Natural killer cell treated with Interleukin-12 subunit alpha and Interleukin-12 subunit beta and Interleukin-15 and Interleukin-18, amount 100 ng/mL, for 72 hours (primary cell): ENCODE measurements at regions not wholly inside any gene's neighbourhood (a gene's known extent, or its start where the extent isn't known, plus 50 kb on each side); places are given as distances from the start of the nearest gene placed in this dataset.
"Not testable (repeated sequence)": the region's sequence is repeated elsewhere in the genome, so short reads cannot be mapped to it uniquely, and the experiment has no call there.

Experiments
- ATAC-seq, 2 donors: fragments of 150-1000 bp; cut with Tn5 transposase in 1 of 2; sonication (Bioruptor Pico), chemical (Tn5 transposase) in 1 of 2; 2 replicates each; pipeline ENCODE4 v1.10.0; 2021
- DNase-seq: peaks from one replicate; pipeline ENCODE4 v3.0.0; 2022; ENCODE audit warnings: low spot score
- H3K27ac Mint-ChIP-seq, 2 donors: 1 replicate in 1 of 2; 2 replicates in 1 of 2; pipeline ENCODE4 v1.8.0; 2022; ENCODE audit warnings: mixed read lengths in 2 of 2, mild to moderate bottlenecking in 1 of 2, moderate library complexity in 1 of 2
- H3K27me3 Mint-ChIP-seq, 2 donors: 1 replicate in 1 of 2; 2 replicates in 1 of 2; pipeline ENCODE4 v1.8.0; 2022; ENCODE audit warnings: mixed read lengths in 2 of 2
- H3K36me3 Mint-ChIP-seq: one replicate; pipeline ENCODE4 v1.8.0; 2022; ENCODE audit warnings: mixed read lengths
- H3K4me1 Mint-ChIP-seq, 2 donors: 1 replicate in 1 of 2; 2 replicates in 1 of 2; pipeline ENCODE4 v1.8.0; 2022; ENCODE audit warnings: low read depth in 2 of 2, mixed read lengths in 2 of 2, mild to moderate bottlenecking in 1 of 2
- H3K4me3 Mint-ChIP-seq: one replicate; pipeline ENCODE4 v1.8.0; 2022; ENCODE audit warnings: mixed read lengths
- H3K9me3 Mint-ChIP-seq: 2 replicates; pipeline ENCODE4 v1.8.0; 2022; ENCODE audit warnings: mixed read lengths

DNA sequence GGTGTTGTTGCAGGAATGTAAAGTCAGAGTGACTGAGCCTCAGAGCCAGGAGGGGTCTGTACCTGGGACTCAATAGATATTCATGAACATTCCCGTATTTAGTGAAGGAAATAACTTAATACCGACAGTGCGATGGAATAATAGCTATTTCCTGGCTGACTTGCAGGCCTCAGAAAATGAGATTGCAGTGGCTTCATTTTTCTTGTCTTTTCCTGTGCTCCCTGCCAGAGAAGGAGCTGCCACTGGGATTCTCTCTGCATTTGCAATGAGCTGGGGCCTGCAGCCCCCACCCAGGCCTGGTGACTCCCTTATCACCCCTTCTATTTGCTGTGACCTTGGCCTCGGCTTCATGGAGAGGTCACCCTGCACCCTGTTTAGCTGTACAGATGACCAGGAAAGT, 173.4 kb downstream of the MIAT start:
- ATAC-seq: no peak
- no peak for DNase-seq
- H3K4me3 Mint-ChIP-seq: no peak overlapping the region
- H3K27ac Mint-ChIP-seq: no peak overlapping the region
- H3K36me3 Mint-ChIP-seq: no peaks in the 10 kb centered on the region
- no peaks in the 10 kb centered on the region for H3K4me1 Mint-ChIP-seq
- no peaks in the 10 kb centered on the region for H3K9me3 Mint-ChIP-seq
- H3K27me3 Mint-ChIP-seq: no peaks in the 10 kb centered on the region

DNA sequence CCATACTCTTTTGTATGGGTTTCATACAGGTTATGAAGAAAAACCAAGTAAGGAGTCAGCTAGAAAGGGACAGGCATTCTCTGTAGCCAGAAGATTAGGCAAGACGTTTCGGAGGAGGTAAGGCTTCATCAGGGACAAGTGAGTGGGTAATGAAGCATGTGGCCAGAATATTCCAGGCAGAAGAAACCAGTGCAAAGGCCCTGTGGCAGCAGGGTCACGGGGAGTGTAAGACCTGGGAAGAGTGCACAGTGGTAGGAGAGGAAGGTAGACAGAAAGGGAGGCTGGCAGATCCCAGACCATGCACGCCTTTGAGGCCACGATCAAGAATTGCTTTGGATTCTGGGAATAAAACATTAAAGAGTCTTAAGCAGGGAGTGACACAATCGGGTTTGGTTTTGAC, 177.6 kb downstream of the MIAT start:
- H3K4me3 Mint-ChIP-seq: no peak overlapping the region
- H3K9me3 Mint-ChIP-seq: no peaks in the 10 kb centered on the region
- no peak for DNase-seq
- H3K27me3 Mint-ChIP-seq: no peaks in the 10 kb centered on the region
- no peaks in the 10 kb centered on the region for H3K36me3 Mint-ChIP-seq
- no peak overlapping the region for H3K27ac Mint-ChIP-seq
- no peak for ATAC-seq
- H3K4me1 Mint-ChIP-seq: no peaks in the 10 kb centered on the region

DNA sequence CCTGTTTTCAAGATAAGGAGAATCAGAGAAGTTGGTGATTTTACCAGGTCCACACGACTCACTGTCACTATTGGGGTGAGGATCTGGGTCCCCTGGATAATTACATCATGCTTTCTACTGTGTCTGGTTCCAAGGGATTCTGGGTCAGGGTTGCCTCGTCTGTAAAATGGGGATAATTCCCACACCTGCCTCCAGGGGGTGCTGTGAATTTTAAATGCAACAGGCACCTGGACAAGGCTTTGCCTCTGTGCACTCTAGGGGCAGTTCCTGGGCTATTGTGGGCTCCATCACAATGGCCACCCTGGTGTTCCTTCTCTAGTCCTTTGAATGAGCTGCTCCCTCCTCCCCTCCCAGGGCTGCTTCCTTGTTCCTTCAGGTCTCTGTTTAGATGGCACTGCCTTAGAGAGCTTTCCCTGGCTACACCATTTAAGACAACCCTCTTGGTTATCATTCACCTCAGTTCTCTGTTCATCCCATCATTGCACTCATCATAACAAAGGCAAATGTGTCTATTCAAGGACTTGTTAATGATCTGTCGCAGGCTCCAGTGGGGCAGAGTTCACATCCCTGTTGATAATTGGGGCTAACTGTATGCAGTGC, 178.6 kb downstream of the MIAT start:
- peak; percentile 43 to 53 for ATAC-seq
- H3K9me3 Mint-ChIP-seq: no peaks in the 10 kb centered on the region
- H3K4me1 Mint-ChIP-seq: no peaks in the 10 kb centered on the region
- no peak overlapping the region for H3K4me3 Mint-ChIP-seq
- DNase-seq: no peak
- H3K27me3 Mint-ChIP-seq: no peaks in the 10 kb centered on the region
- H3K27ac Mint-ChIP-seq: no peak overlapping the region
- no peaks in the 10 kb centered on the region for H3K36me3 Mint-ChIP-seq

DNA sequence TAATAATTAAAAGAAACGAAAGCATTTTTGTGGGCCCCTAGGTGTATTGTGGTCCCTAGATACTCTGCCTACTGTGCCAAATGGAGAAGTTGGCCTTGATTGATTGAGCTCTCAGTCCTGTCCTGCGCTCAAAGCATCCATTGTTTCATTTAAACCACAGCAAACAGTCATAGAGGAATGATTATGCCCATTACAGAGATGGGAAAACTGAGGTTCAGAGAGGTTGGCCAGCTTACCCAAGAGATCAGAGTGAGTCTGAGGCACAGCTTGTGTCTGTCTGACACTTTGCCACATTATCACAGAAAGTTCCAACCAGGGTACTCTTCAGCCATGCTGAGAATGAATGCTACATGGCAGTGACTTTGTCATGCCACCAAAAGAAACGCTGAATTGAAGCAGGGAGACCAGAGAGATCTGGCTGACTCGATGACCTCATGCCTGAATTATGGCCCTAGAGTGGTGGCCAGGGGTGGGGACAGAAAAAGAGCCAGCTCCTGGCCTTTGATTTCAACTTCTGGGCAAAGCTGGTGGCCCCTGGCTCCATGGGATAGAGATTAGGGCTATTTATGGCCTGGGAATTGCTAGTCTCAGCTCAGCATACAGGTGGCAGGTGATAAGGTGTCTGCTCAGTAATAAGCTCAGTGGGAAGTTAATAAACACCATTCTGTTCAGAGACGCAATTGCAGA, 180.5 kb downstream of the MIAT start:
- Mint-ChIP-seq H3K4me3 (no peak overlapping the region), H3K9me3 (no peaks in the 10 kb centered on the region), H3K27ac (no peak overlapping the region)

DNA sequence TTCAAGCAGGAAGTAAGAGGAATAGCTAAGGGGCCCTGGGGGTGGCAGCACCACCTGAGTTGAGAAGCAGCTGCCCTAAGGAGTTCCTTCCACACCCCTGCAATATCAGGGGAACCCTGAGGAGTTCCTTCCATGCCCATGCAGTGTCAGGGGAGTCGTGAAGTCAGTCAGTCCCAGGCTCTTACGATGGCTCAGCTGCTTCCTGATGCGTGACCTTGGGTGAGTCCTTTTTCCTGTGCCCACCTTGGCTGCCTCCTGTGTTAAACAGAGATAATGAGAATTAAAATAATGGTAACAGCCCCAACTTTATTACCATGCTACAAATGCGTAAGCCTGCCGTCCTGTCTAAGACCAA, 181.1 kb downstream of the MIAT start:
- H3K27ac Mint-ChIP-seq: no peak overlapping the region
- ATAC-seq: no peak
- no peaks in the 10 kb centered on the region for H3K36me3 Mint-ChIP-seq
- DNase-seq: no peak
- H3K4me1 Mint-ChIP-seq: peaks cover 0 to under 1% of the 10 kb centered on the region in 2 donors
- no peak overlapping the region for H3K4me3 Mint-ChIP-seq
- H3K9me3 Mint-ChIP-seq: no peaks in the 10 kb centered on the region
- no peaks in the 10 kb centered on the region for H3K27me3 Mint-ChIP-seq

More for the DNA sequence above, 180.5 kb downstream of the MIAT start:
- H3K4me1 Mint-ChIP-seq: no peaks in the 10 kb centered on the region
- H3K27me3 Mint-ChIP-seq: no peaks in the 10 kb centered on the region
- H3K36me3 Mint-ChIP-seq: no peaks in the 10 kb centered on the region
- DNase-seq: no peak
- no peak for ATAC-seq

DNA sequence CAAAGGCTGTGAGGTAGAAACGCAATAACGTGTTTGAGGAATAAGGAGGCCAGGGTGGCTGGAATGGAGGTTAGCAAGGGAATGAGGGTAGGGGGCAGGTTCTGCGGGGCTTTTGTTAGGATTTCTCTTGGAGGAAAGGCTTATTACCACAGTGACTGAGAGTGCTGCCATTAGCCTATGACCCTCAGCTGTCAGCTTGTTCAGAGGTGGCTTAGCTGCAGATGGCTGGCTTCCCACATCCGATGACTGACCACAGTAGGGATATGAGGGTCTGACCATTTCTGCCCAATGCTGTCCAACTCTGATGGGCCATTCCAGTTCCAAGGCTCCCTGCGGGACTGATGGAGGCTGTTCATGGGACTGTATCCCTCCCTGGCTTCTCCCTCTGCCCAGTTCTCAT, 181.8 kb downstream of the MIAT start:
- ATAC-seq (no peak), DNase-seq (no peak)
- Mint-ChIP-seq H3K27ac (no peak overlapping the region), H3K4me1 (peaks cover 0 to 6% of the 10 kb centered on the region in 2 donors), H3K27me3 (no peaks in the 10 kb centered on the region), H3K36me3 (no peaks in the 10 kb centered on the region), H3K9me3 (no peaks in the 10 kb centered on the region), H3K4me3 (no peak overlapping the region)

DNA sequence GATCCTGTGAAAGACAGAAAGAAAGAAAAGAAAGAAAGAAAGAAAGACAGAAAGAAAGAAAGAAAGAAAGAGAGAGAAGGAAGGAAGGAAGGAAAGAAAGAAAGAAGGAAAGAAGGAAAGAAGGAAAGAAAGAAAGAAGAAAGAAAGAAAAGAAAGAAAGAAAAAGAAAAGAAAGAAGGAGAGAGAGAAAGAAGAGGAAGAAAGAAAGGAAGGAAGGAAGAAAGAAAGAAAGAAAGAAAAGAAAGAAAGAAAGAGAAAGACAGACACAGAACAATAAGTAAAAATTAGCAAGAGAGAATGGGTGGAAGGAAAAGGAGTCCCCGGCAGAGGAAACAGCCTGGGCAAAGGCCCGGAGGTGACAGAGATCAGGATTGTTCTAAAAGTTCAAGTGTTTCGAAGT, 183.4 kb downstream of the MIAT start:
- not testable (repeated sequence) for ATAC-seq, H3K4me1 Mint-ChIP-seq, H3K4me3 Mint-ChIP-seq, H3K36me3 Mint-ChIP-seq, H3K27ac Mint-ChIP-seq, H3K27me3 Mint-ChIP-seq, H3K9me3 Mint-ChIP-seq, DNase-seq

DNA sequence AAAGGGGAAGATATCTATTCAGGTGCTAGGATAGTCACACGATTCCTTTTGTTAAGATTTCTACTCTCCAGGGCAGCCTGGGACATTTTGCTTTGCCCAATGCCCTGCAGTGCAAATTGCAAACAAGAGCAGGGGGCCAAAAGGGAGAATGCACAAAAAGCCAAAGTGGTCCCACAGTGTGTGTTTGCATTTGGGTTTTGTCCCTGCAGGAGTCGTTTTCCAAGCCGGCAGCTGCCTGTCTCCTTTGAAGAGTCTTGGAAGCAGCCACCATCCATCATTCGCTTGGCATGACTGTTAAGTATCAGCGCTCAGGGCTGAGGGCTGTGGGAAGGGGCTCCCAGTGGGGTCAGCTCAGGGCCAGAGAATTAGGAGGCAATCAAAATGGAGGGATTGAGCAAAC, 184.7 kb downstream of the MIAT start:
- H3K9me3 Mint-ChIP-seq: no peaks in the 10 kb centered on the region
- DNase-seq (no peak), ATAC-seq (no peak)
- H3K36me3 Mint-ChIP-seq: no peaks in the 10 kb centered on the region
- no peak overlapping the region for H3K27ac Mint-ChIP-seq
- H3K4me1 Mint-ChIP-seq: peaks cover 19% of the 10 kb centered on the region in 2 donors
- H3K4me3 Mint-ChIP-seq: no peak overlapping the region
- no peaks in the 10 kb centered on the region for H3K27me3 Mint-ChIP-seq

DNA sequence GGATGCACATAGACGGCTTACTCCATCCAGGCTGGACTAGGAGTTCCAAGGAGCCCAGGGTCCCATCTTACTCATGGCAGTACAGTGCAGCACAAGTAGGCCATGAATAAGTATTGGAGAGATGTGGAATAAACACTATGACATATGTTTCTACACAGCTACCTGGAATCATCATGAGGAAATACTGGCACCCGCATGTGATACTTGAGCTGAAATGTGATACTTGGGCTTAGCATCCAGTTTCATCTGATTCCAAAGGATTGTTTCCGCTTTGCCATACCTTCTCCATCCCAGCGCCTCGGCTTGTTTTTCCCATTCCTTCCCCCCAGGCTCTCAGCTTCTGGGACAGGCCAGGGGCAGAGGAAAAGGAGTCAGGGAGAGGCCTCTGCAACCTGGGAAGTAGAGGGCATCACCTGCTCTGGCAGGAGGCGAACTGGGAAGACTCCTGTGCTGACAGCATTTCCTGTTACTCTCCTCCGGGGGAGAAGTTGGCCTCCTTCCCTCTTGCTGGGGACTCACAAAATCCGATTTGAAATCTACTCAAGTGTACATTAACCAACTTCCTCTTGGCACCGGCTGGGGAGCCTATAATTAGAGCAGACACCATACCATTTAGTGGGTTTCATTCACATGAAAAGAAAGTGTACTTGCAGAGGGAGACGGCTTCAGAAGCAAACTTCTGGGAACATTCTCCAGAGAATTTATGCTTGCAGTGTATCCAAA, 187.8 kb downstream of the MIAT start:
- Mint-ChIP-seq H3K27me3 (no peaks in the 10 kb centered on the region), H3K4me3 (no peak overlapping the region), H3K9me3 (no peaks in the 10 kb centered on the region), H3K36me3 (no peaks in the 10 kb centered on the region), H3K4me1 (peaks cover 23 to 28% of the 10 kb centered on the region in 2 donors), H3K27ac (no peak overlapping the region)
- no peak for DNase-seq
- no peak for ATAC-seq

DNA sequence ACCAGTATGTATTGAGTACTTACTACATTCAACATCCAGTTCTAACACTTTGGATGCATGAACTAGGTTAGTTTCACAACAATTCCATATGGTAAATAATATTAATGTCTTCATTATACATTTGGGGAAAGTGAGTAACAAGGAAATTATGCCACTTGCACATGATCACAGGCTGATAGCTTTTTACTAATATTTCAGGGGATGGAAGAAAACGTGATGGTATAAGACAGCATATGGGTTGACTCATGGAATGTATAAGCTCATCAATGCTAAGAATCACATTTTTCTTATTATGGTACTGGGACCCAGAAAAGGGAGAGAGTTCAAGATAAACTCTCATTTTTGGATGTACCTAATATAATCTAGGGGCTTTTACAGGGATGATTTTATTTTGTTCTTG, 188.7 kb downstream of the MIAT start:
- Mint-ChIP-seq H3K4me1 (peaks cover 23 to 28% of the 10 kb centered on the region in 2 donors), H3K36me3 (no peaks in the 10 kb centered on the region), H3K27me3 (no peaks in the 10 kb centered on the region), H3K27ac (no peak overlapping the region), H3K9me3 (no peaks in the 10 kb centered on the region), H3K4me3 (no peak overlapping the region)
- no peak for DNase-seq
- ATAC-seq: no peak

DNA sequence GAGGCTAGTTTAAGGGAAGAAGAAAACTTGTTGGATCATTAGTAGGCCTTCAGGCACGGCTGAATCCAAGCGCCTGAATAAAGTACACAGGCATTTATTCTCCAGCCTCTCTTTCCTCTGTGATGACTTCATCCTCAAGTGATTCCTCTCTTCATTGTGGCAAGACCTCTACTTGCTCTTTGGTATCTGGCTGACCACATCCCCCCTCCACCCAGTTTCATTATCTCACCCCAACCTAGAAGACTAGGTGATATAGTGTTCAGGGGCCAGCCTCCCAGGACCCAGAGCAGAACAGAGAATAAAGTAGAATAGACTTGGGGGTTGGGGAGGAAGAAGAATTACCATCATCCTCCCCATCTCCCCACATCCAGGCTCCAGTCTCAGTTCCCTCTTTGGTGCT, 189.3 kb downstream of the MIAT start:
- ATAC-seq (peak; percentile 56 to 71), DNase-seq (no peak)
- Mint-ChIP-seq H3K27me3 (no peaks in the 10 kb centered on the region), H3K27ac (no peak overlapping the region), H3K4me1 (peaks cover 23 to 28% of the 10 kb centered on the region in 2 donors), H3K36me3 (no peaks in the 10 kb centered on the region), H3K4me3 (no peak overlapping the region), H3K9me3 (no peaks in the 10 kb centered on the region)

DNA sequence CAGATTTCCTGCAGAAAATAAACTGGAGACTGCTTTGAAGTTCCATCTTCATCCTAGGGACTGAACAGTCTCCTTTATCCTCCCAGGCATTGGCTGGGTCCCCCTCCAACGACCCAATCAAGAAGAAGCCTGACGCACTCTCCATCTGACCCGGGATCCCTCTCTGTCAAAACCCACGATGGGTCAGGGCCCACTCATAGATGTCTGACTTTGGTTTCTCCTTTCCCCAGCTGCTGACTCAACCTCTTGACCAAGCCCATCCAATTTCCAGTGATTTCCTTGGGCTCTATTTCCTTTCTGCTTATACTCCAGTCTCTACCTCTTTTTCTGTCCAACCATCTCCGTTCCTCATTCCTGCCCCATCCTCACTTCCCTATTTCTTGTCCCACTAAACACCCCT, 189.7 kb downstream of the MIAT start:
- ATAC-seq: no peak
- Mint-ChIP-seq H3K27ac (no peak overlapping the region), H3K4me3 (no peak overlapping the region)

DNA sequence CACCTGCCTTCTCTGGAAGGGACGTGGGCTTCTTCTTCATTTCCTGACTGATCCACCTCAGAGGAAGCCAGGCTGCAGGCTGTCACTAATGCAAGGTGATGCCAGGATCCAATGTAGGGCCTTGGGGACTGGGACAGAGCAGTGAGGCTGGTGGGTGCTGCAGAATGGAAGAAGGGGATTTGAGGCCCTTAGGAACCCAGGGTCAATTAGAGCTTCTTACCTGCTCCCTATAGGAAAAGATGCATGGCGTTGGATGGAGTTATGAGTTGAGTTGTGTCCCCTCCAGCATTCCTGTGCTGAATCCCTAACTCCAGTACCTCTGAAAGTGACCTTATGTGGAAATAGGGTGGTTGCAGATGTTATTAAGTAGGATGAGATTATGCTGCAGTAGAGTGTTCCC, 190.4 kb downstream of the MIAT start:
- no peaks in the 10 kb centered on the region for H3K9me3 Mint-ChIP-seq
- no peaks in the 10 kb centered on the region for H3K27me3 Mint-ChIP-seq
- H3K4me3 Mint-ChIP-seq: no peak overlapping the region
- ATAC-seq (no peak), DNase-seq (no peak)
- no peak overlapping the region for H3K27ac Mint-ChIP-seq
- H3K36me3 Mint-ChIP-seq: no peaks in the 10 kb centered on the region
- H3K4me1 Mint-ChIP-seq: peaks cover 23 to 28% of the 10 kb centered on the region in 2 donors

More for the DNA sequence above, 189.7 kb downstream of the MIAT start:
- Mint-ChIP-seq H3K27me3 (no peaks in the 10 kb centered on the region), H3K36me3 (no peaks in the 10 kb centered on the region), H3K4me1 (peaks cover 23 to 28% of the 10 kb centered on the region in 2 donors), H3K9me3 (no peaks in the 10 kb centered on the region)
- no peak for DNase-seq

DNA sequence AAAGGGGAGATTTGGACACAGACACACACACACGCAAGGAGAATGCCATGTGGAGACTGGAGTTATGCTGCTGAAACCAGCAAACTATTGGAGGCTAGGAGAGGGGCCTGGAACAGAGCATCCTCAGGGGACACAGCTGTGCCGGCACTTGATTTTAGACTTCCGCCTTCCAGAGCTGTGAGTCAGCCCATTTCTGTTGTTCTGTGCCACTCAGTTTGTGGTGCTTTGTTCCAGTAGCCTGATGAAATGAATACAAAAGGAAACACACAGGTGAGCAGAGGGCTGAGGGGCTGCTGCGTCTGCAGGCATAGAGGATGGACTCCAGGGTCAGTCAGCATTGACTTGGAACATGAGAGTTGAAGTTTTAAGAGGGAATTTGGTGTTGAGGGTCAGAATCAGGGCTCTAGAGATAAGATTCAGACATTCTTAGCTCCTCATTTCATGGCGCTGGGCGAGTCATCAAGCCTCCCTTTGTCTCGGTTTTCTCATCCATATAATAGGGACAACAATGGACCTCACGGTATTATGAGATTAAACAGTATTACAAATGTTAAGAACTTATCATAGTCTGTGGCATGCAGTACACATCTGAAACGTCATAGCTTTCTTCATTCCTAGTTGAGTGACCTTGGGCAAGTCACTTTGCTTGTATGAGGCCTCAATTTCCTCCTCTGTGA, 191.0 kb downstream of the MIAT start:
- Mint-ChIP-seq H3K4me3 (no peak overlapping the region), H3K36me3 (no peaks in the 10 kb centered on the region), H3K27ac (no peak overlapping the region), H3K9me3 (no peaks in the 10 kb centered on the region), H3K27me3 (no peaks in the 10 kb centered on the region), H3K4me1 (peaks cover 23 to 28% of the 10 kb centered on the region in 2 donors)
- ATAC-seq: no peak
- no peak for DNase-seq
